Head of caudate nucleus (tissue), 42 donors: ENCODE measurements at regions not wholly inside any gene's neighbourhood (a gene's known extent, or its start where the extent isn't known, plus 50 kb on each side); places are given as distances from the start of the nearest gene placed in this dataset.
"Not testable (repeated sequence)": the region's sequence is repeated elsewhere in the genome, so short reads cannot be mapped to it uniquely, and the experiment has no call there.

Experiments
- DNase-seq, 42 donors: peaks; one replicate each; pipeline versions ENCODE4 v3.0.0 to v3.0.0-alpha.2; 2020 to 2021; ENCODE audit warnings: mixed read lengths in 7 of 42
- intact Hi-C: fragments of 100-400 bp; cut with DNase I; formaldehyde crosslinking; loops from one replicate; pipeline ENCODE4 v1.15.0; 2022

GRCh38 chr13:61878565-61878964 lies 462.9 kb upstream of the PCDH20 start:
- intact Hi-C loops, DNase-seq: not testable (repeated sequence)

- intact Hi-C loops: no loop called here
- no peak for DNase-seq
Observed at GRCh38 chr13:61874970-61875579, 459.4 kb upstream of the PCDH20 start.

DNA sequence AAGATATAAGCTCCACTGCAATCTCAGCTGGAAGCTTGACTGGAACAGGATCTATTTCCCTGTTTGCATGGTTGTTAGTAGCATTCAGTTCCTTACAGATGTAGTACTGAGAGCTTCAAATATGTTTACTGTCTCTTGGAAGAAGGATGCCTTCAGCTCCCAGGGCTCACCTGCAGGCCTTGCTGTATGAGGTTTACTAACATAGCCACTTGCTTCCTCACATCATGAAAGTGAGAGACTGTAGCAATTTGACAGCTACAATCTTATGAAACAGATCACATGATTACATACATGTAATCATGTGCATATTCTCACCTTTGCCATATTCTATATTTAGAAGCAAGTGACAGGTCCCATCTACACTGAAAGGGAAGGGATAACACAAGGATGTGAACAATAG lies 458.1 kb upstream of the PCDH20 start:
- DNase-seq: no peak
- intact Hi-C loops: no loop called here

DNA sequence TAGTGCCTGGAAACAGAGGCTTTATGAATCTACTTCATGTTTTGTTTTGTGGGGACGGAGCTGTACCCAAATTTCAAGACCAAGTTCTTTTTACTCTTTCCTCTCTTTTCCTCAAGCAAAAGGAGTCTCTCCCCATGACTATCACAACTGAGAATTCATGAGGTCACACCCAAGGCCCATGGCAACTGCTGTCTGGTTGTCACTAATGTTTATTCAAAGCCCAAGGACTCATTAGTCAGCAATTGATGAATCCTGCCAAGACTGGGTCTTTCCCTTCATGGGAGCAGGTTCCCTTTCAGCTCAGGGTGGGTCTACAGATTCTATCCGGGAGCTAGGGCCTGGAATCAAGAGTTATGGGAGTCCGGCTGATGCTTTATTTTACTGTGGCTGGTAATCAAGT lies 441.5 kb upstream of the PCDH20 start:
- DNase-seq: no peak
- intact Hi-C loops: no loop called here

- no peak for DNase-seq
- intact Hi-C loops: no loop called here
Observed at GRCh38 chr13:61852116-61852619, 436.5 kb upstream of the PCDH20 start.

- intact Hi-C loops: no loop called here
- DNase-seq: no peak
Observed at GRCh38 chr13:61850794-61851193, 435.1 kb upstream of the PCDH20 start.

GRCh38 chr13:61838568-61838967 lies 422.9 kb upstream of the PCDH20 start:
- DNase-seq: no peak

GRCh38 chr13:61833228-61833627 lies 417.6 kb upstream of the PCDH20 start:
- intact Hi-C loops: no loop called here
- no peak for DNase-seq

More at GRCh38 chr13:61838568-61838967, 422.9 kb upstream of the PCDH20 start:
- intact Hi-C loops: no loop called here

- intact Hi-C loops: no loop called here
- DNase-seq: no peak
Observed at GRCh38 chr13:61831026-61831425, 415.4 kb upstream of the PCDH20 start.

- intact Hi-C loops: no loop called here
- DNase-seq: no peak
Observed at GRCh38 chr13:61830475-61830874, 414.8 kb upstream of the PCDH20 start.

GRCh38 chr13:61824168-61824567 lies 408.5 kb upstream of the PCDH20 start:
- no peak for DNase-seq
- intact Hi-C loops: no loop called here

- intact Hi-C loops: no loop called here
- DNase-seq: no peak
Observed at GRCh38 chr13:61812286-61812685, 396.6 kb upstream of the PCDH20 start.

GRCh38 chr13:61810065-61810464 lies 394.4 kb upstream of the PCDH20 start:
- intact Hi-C loops: no loop called here
- DNase-seq: no peak

- no peak for DNase-seq
- intact Hi-C loops: no loop called here
Observed at GRCh38 chr13:61797397-61797796, 381.7 kb upstream of the PCDH20 start.

- intact Hi-C loops: no loop called here
- DNase-seq: no peak
Observed at GRCh38 chr13:61795580-61795979, 379.9 kb upstream of the PCDH20 start.

- intact Hi-C loops: no loop called here
- DNase-seq: no peak
Observed at GRCh38 chr13:61779456-61779855, 363.8 kb upstream of the PCDH20 start.

DNA sequence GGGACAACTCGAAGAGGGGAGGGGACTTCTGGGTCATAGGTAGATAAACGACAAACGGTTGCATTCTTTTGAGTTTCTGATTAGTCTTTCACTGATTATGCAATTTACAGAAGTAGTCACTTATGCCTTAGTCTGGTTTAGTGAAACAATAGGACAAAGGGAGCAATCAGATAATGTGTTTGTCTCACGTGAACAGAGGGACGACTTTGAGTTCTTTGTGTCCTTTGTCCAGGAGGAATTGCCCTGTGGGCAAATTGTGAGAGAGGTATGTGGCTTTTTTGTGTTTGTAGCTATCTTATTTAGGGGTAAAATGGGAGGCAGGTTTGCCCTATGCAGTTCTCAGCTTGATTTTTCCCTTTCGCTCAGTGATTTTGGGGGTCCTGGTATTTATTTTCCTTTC lies 362.9 kb upstream of the PCDH20 start:
- intact Hi-C loops: no loop called here
- no peak for DNase-seq

DNA sequence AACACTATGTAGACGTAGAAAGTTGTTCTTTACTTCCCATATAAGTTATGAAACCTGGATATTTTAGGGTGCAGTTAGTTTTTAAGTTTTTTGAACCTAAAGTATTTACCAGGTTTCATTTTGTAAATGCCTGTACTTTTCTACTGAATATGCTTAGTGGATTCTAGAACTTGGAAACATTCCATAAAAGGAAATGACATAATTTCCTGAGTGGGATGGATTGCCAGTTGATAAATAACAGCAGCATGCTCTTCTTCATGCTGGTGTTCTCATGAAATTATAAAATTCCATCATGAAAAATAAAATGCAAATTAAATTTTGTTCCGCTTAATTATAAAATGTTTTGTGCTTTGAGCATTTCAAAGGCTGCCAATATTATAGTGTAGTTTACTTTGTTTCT lies 362.2 kb upstream of the PCDH20 start:
- no peak for DNase-seq
- intact Hi-C loops: no loop called here

GRCh38 chr13:61777271-61777670 lies 361.6 kb upstream of the PCDH20 start:
- intact Hi-C loops: no loop called here
- peak in 2 of 42 donors; percentile 21 to 44 for DNase-seq

DNA sequence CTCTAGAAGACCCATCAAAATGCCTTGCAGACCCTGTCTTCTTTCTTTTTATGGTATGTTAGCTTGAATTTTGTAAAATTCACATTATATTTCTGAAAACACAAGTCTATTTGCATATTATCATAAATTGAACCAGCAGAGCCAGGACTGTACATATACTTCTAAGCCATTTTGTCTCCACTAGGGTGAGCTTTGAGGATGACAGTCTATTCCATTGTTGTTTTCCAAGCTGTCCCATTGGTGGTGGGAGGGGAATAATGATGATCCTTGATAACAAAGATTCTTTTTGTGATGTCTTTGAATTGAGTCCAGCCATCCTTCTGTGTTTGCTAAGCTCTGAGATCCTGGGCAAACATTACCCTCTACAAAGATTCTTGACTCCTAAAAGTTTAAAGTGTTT lies 359.3 kb upstream of the PCDH20 start:
- intact Hi-C loops: no loop called here

DNA sequence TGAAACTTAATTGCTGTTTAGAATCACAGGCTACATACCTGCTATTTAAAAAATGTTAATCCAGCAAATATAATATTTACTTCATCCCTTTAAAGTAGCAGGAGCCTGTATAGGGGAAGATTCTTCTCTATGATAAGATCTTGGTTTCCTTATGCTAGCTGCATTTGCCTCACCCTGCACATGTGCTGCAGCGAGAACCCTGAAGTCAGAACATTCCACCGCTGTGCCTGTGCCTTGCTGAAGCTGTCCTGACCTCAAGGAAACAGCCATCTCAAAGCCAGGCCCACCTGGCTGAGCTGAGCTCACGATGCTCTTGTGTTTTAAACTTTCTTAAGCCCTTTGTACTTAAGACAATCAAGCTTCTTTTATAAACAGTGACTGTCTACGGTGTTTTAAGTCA lies 355.0 kb upstream of the PCDH20 start:
- intact Hi-C loops: no loop called here
- DNase-seq: no peak

More for the DNA sequence above, 359.3 kb upstream of the PCDH20 start:
- peak in 14 of 42 donors; percentile 11 to 76 (median 32) for DNase-seq

- intact Hi-C loops: no loop called here
Observed at GRCh38 chr13:61768175-61768574, 352.5 kb upstream of the PCDH20 start.

More at GRCh38 chr13:61768175-61768574, 352.5 kb upstream of the PCDH20 start:
- no peak for DNase-seq
